Ovary (tissue), 7 donors: ENCODE measurements at regions not wholly inside any gene's neighbourhood (a gene's known extent, or its start where the extent isn't known, plus 50 kb on each side); places are given as distances from the start of the nearest gene placed in this dataset.

Experiments
- DNase-seq, 5 donors: peaks; one replicate each; pipeline ENCODE4 v3.0.0-alpha.2; 2019 to 2020
- H3K27ac ChIP-seq, 2 donors: fragments of 200-600 bp; one replicate each; pipeline versions ENCODE4 v1.5.1 to v1.8.0; 2019 to 2022
- H3K27me3 ChIP-seq: fragments of 200-600 bp; one replicate; pipeline ENCODE4 v1.8.0; 2022
- H3K36me3 ChIP-seq: fragments of 200-600 bp; sonication (generic); one replicate; pipeline ENCODE4 v1.5.1; 2019
- H3K4me1 ChIP-seq: one replicate; pipeline ENCODE4 v1.8.1; 2013; ENCODE audit warnings: mild to moderate bottlenecking, moderate library complexity; ENCODE audit not compliant: insufficient read depth
- H3K4me3 ChIP-seq: fragments of 200-600 bp; sonication (generic); one replicate; pipeline ENCODE4 v1.5.1; 2017
- H3K9me3 ChIP-seq, 2 donors: fragments of 200-600 bp in 1 of 2; sonication (generic) in 1 of 2; one replicate each; pipeline versions ENCODE4 v1.5.1 to v1.8.1; 2013 to 2019; ENCODE audit warnings: mild to moderate bottlenecking in 1 of 2, moderate library complexity in 1 of 2
- CTCF ChIP-seq, 3 donors: fragments of 450-650 bp in 2 of 3; fragments of 200-600 bp in 1 of 3; IDR thresholded peaks; one replicate each; pipeline versions ENCODE4 v1.5.1 to v1.8.0; 2016 to 2022; ENCODE audit warnings: antibody characterized with exemption in 3 of 3, mild to moderate bottlenecking in 1 of 3
- EP300 ChIP-seq: sonication (generic); formaldehyde crosslinking; IDR thresholded peaks from one replicate; pipeline ENCODE4 v1.6.1; 2017; ENCODE audit warnings: antibody characterized with exemption
- POLR2A ChIP-seq: fragments of 450-650 bp; IDR thresholded peaks from one replicate; pipeline ENCODE4 v1.6.1; 2017; ENCODE audit warnings: antibody characterized with exemption, mild to moderate bottlenecking, moderate library complexity
- WGBS, 3 donors: extraction: QIAGEN DNeasy Blood & Tissue Kit in 1 of 3; methylation state at CpG; one replicate each; pipeline versions ENCODE4 v1.1.5 to v1.1.7; 2013 to 2017; 5-methylcytosine and 5-hydroxymethylcytosine counted together
- intact Hi-C, 4 donors: fragments of 100-400 bp; cut with DNase I; formaldehyde crosslinking; loops; one replicate each; pipeline versions ENCODE4 v1.11.0 to v1.15.1; 2022 to 2023
- donor health status: DM: no; HTN: no; CAD: no; lungs with moderate emphysema.
- donor health status: DM: no; HTN: no; CAD: no.
- donor health status: Bipolar disorder and iron deficiency.
- donor health status: DM: no; HTN: no; CAD: no.
- donor health status: DM: yes; HTN: yes; CAD: no.

GRCh38 chr18:27695503-27695902 lies 481.4 kb downstream of the CDH2 start:
- intact Hi-C loops = no loop called here
- no peaks in the 10 kb centered on the region for H3K4me1 ChIP-seq
- H3K27ac ChIP-seq = no peak overlapping the region
- TF ChIP-seq CTCF (IDR thresholded peaks at IDR 0.05) (no peak), EP300 (no peak), POLR2A (no peak)
- 74 to 77% (median 76%) methylated on average over 4 of the region's 4 CpGs for WGBS, 3 donors
- H3K4me3 ChIP-seq = no peak overlapping the region
- no peaks in the 10 kb centered on the region for H3K9me3 ChIP-seq
- no peaks in the 10 kb centered on the region for H3K36me3 ChIP-seq
- DNase-seq = no peak
- no peaks in the 10 kb centered on the region for H3K27me3 ChIP-seq

GRCh38 chr18:27695052-27695451 lies 481.9 kb downstream of the CDH2 start:
- no peaks in the 10 kb centered on the region for H3K4me1 ChIP-seq
- WGBS, 3 donors = 89 to 92% (median 92%) methylated on average over 7 of the region's 7 CpGs
- H3K4me3 ChIP-seq = no peak overlapping the region
- no peaks in the 10 kb centered on the region for H3K27me3 ChIP-seq
- TF ChIP-seq EP300 (no peak), POLR2A (no peak), CTCF (IDR thresholded peaks at IDR 0.05) (no peak)
- no peak overlapping the region for H3K27ac ChIP-seq
- intact Hi-C loops = no loop called here
- H3K36me3 ChIP-seq = no peaks in the 10 kb centered on the region
- H3K9me3 ChIP-seq = no peaks in the 10 kb centered on the region
- no peak for DNase-seq

- H3K4me3 ChIP-seq = no peak overlapping the region
- WGBS, 3 donors = 88 to 97% (median 93%) methylated on average over 1 of the region's 1 CpG
- intact Hi-C loops = no loop called here
Observed at GRCh38 chr18:27688581-27688980, 488.3 kb downstream of the CDH2 start.

GRCh38 chr18:27687351-27687979 lies 489.5 kb downstream of the CDH2 start:
- no peaks in the 10 kb centered on the region for H3K27me3 ChIP-seq
- H3K4me3 ChIP-seq = no peak overlapping the region
- no peaks in the 10 kb centered on the region for H3K4me1 ChIP-seq
- H3K9me3 ChIP-seq = no peaks in the 10 kb centered on the region
- no peak overlapping the region for H3K27ac ChIP-seq
- no peak for DNase-seq
- H3K36me3 ChIP-seq = no peaks in the 10 kb centered on the region
- intact Hi-C loops = no loop called here
- no peak for TF ChIP-seq POLR2A
- TF ChIP-seq EP300 = no peak
- TF ChIP-seq CTCF (IDR thresholded peaks at IDR 0.05) = no peak

More at GRCh38 chr18:27688581-27688980, 488.3 kb downstream of the CDH2 start:
- H3K36me3 ChIP-seq = no peaks in the 10 kb centered on the region
- TF ChIP-seq POLR2A (no peak), CTCF (IDR thresholded peaks at IDR 0.05) (no peak), EP300 (no peak)
- H3K27ac ChIP-seq = no peak overlapping the region
- H3K4me1 ChIP-seq = no peaks in the 10 kb centered on the region
- DNase-seq = no peak
- H3K27me3 ChIP-seq = no peaks in the 10 kb centered on the region
- no peaks in the 10 kb centered on the region for H3K9me3 ChIP-seq
